ENCODE measurements at regions not wholly inside any gene's neighbourhood (a gene's known extent, or its start where the extent isn't known, plus 50 kb on each side); places are given as distances from the start of the nearest gene placed in this dataset.

DNA sequence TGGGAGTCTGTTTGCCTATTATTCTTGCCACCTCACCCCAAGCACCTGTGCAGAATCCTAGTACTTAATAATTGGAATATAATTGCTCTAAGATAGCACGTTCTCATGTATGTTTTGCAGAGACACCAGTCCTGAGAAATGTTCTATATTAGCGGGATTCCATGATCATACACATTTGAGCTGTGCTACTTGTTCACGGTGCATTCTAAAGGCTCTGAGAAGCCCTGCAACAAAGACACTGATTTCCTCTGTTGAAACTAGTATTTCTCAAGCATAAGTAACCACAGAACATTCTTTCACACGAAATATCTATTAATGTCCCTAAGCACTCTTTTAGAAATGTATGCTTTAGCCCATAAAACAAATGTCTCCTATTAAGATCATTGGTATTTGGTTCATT lies 109.4 kb downstream of the BARHL2 start:
- Mint-ChIP-seq H3K36me3 (ENCODE audit: insufficient read depth, unreplicated experiment) (no peaks in the 10 kb centered on the region), H3K4me1 (ENCODE audit: insufficient read depth, unreplicated experiment) (no peaks in the 10 kb centered on the region), H3K4me3 (ENCODE audit: unreplicated experiment) (no peak overlapping the region), H3K27ac (ENCODE audit: low read depth, unreplicated experiment) (no peak overlapping the region), H3K27me3 (ENCODE audit: insufficient read depth, unreplicated experiment) (peaks cover 20% of the 10 kb centered on the region), H3K9me3 (ENCODE audit: unreplicated experiment) (no peaks in the 10 kb centered on the region)
- ChIA-PET POLR2A (no interaction called here), CTCF (no interaction called here)
- intact Hi-C loops (cut with micrococcal nuclease): no loop called here
- TF ChIP-seq, protein P1, sequence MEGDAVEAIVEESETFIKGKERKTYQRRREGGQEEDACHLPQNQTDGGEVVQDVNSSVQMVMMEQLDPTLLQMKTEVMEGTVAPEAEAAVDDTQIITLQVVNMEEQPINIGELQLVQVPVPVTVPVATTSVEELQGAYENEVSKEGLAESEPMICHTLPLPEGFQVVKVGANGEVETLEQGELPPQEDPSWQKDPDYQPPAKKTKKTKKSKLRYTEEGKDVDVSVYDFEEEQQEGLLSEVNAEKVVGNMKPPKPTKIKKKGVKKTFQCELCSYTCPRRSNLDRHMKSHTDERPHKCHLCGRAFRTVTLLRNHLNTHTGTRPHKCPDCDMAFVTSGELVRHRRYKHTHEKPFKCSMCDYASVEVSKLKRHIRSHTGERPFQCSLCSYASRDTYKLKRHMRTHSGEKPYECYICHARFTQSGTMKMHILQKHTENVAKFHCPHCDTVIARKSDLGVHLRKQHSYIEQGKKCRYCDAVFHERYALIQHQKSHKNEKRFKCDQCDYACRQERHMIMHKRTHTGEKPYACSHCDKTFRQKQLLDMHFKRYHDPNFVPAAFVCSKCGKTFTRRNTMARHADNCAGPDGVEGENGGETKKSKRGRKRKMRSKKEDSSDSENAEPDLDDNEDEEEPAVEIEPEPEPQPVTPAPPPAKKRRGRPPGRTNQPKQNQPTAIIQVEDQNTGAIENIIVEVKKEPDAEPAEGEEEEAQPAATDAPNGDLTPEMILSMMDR (IDR thresholded peaks at IDR 0.05; ENCODE audit: unreplicated experiment): no peak
- DNase-seq (ENCODE audit: unreplicated experiment): no peak
- no TSS peak for BruUV-seq (replicated peaks)

GRCh38 chr1:90605070-90605469 lies 112.0 kb downstream of the BARHL2 start:
- H3K9me3 Mint-ChIP-seq (ENCODE audit: unreplicated experiment): no peaks in the 10 kb centered on the region
- H3K36me3 Mint-ChIP-seq (ENCODE audit: insufficient read depth, unreplicated experiment): no peaks in the 10 kb centered on the region
- H3K27ac Mint-ChIP-seq (ENCODE audit: low read depth, unreplicated experiment): no peak overlapping the region
- DNase-seq (ENCODE audit: unreplicated experiment): no peak
- BruUV-seq (replicated peaks): no TSS peak
- no peak overlapping the region for H3K4me3 Mint-ChIP-seq (ENCODE audit: unreplicated experiment)
- peaks cover 20% of the 10 kb centered on the region for H3K27me3 Mint-ChIP-seq (ENCODE audit: insufficient read depth, unreplicated experiment)
- intact Hi-C loops (cut with micrococcal nuclease): no loop called here
- TF ChIP-seq, protein P1 (IDR thresholded peaks at IDR 0.05; ENCODE audit: unreplicated experiment): no peak
- ChIA-PET CTCF (no interaction called here), POLR2A (no interaction called here)
- no peaks in the 10 kb centered on the region for H3K4me1 Mint-ChIP-seq (ENCODE audit: insufficient read depth, unreplicated experiment)

- Mint-ChIP-seq H3K36me3 (ENCODE audit: insufficient read depth, unreplicated experiment) (no peaks in the 10 kb centered on the region), H3K9me3 (ENCODE audit: unreplicated experiment) (peaks cover 13% of the 10 kb centered on the region), H3K4me1 (ENCODE audit: insufficient read depth, unreplicated experiment) (no peaks in the 10 kb centered on the region), H3K27me3 (ENCODE audit: insufficient read depth, unreplicated experiment) (no peaks in the 10 kb centered on the region), H3K4me3 (ENCODE audit: unreplicated experiment) (no peak overlapping the region), H3K27ac (ENCODE audit: low read depth, unreplicated experiment) (no peak overlapping the region)
- BruUV-seq (replicated peaks): no TSS peak
- DNase-seq (ENCODE audit: unreplicated experiment): no peak
- TF ChIP-seq, protein P1 (IDR thresholded peaks at IDR 0.05; ENCODE audit: unreplicated experiment): no peak
- CTCF ChIA-PET: no interaction called here
- POLR2A ChIA-PET: no interaction called here
- intact Hi-C loops (cut with micrococcal nuclease): no loop called here
Measured at GRCh38 chr1:90593312-90593711, 123.8 kb downstream of the BARHL2 start.

- intact Hi-C loops (cut with micrococcal nuclease): no loop called here
- CTCF ChIA-PET: interaction anchor here (0.5 to 0.9 kb wide), 4 partner anchors 9 to 63 kb away, joined by 3 to 5 read pairs (median 4); no protein-coding TSS in a partner anchor
Measured at GRCh38 chr1:90591970-90592356, 125.1 kb downstream of the BARHL2 start.

More at GRCh38 chr1:90591970-90592356, 125.1 kb downstream of the BARHL2 start:
- TF ChIP-seq, protein P1 (IDR thresholded peaks at IDR 0.05; ENCODE audit: unreplicated experiment): no peak
- no peaks in the 10 kb centered on the region for H3K4me1 Mint-ChIP-seq (ENCODE audit: insufficient read depth, unreplicated experiment)
- no peak for DNase-seq (ENCODE audit: unreplicated experiment)
- peaks cover 12% of the 10 kb centered on the region for H3K9me3 Mint-ChIP-seq (ENCODE audit: unreplicated experiment)
- no TSS peak for BruUV-seq (replicated peaks)
- no peak overlapping the region for H3K4me3 Mint-ChIP-seq (ENCODE audit: unreplicated experiment)
- POLR2A ChIA-PET: interaction anchor here (0.6 kb wide), 2 partner anchors 125 to 147 kb away, joined by 3 read pairs; no protein-coding TSS in a partner anchor
- no peaks in the 10 kb centered on the region for H3K36me3 Mint-ChIP-seq (ENCODE audit: insufficient read depth, unreplicated experiment)
- no peak overlapping the region for H3K27ac Mint-ChIP-seq (ENCODE audit: low read depth, unreplicated experiment)
- no peaks in the 10 kb centered on the region for H3K27me3 Mint-ChIP-seq (ENCODE audit: insufficient read depth, unreplicated experiment)

Data from MCF 10A (cell line).